Left lung (tissue), 4 donors: ENCODE measurements at regions not wholly inside any gene's neighbourhood (a gene's known extent, or its start where the extent isn't known, plus 50 kb on each side); places are given as distances from the start of the nearest gene placed in this dataset.

Source experiments
- ATAC-seq: fragments of 200-7000 bp; cut with Tn5 transposase; one replicate; pipeline ENCODE4 v1.9.1; 2020; ENCODE audit warnings: moderate library complexity
- DNase-seq, 4 donors: peaks; one replicate each; pipeline ENCODE4 v3.0.0-alpha.2; 2013 to 2020
- H3K27ac ChIP-seq, 2 donors: fragments of 200-600 bp; sonication (generic) in 1 of 2; one replicate each; pipeline versions ENCODE4 v1.5.0 to v1.8.0; 2020 to 2021
- H3K27me3 ChIP-seq, 2 donors: fragments of 200-600 bp; sonication (generic) in 1 of 2; one replicate each; pipeline versions ENCODE4 v1.5.0 to v1.8.0; 2020 to 2021
- H3K36me3 ChIP-seq, 2 donors: fragments of 200-600 bp; sonication (generic) in 1 of 2; one replicate each; pipeline versions ENCODE4 v1.5.0 to v1.8.0; 2020 to 2021
- H3K4me1 ChIP-seq, 2 donors: fragments of 200-600 bp; one replicate each; pipeline ENCODE4 v1.8.0; 2021
- H3K4me3 ChIP-seq, 2 donors: fragments of 200-600 bp; sonication (generic) in 1 of 2; one replicate each; pipeline versions ENCODE4 v1.5.0 to v1.8.0; 2020 to 2021; ENCODE audit warnings: mild to moderate bottlenecking in 1 of 2
- H3K9me3 ChIP-seq, 2 donors: fragments of 200-600 bp; sonication (generic) in 1 of 2; one replicate each; pipeline versions ENCODE4 v1.5.0 to v1.8.0; 2020 to 2021
- CTCF ChIP-seq, 2 donors: fragments of 200-600 bp; sonication (generic) in 1 of 2; IDR thresholded peaks; one replicate each; pipeline versions ENCODE4 v1.5.0 to v1.8.0; 2021; ENCODE audit warnings: antibody characterized with exemption in 2 of 2
- intact Hi-C, 2 donors: fragments of 100-400 bp; cut with DNase I; formaldehyde crosslinking; loops; one replicate each; pipeline versions ENCODE4 v1.11.2 to v1.14.2; 2022
- donor health status: DM: no; HTN: yes; CAD: no.
- donor health status: DM: no; HTN: no; CAD: no.

GRCh38 chr7:21160401-21160800, 267.5 kb upstream of the SP4 start:
- Histone ChIP-seq H3K4me3 (no peak overlapping the region), H3K4me1 (no peaks in the 10 kb centered on the region), H3K9me3 (peaks cover 0 to 2% of the 10 kb centered on the region in 2 donors), H3K27ac (no peak overlapping the region), H3K27me3 (no peaks in the 10 kb centered on the region), H3K36me3 (no peaks in the 10 kb centered on the region)
- intact Hi-C loops, result no loop called here
- DNase-seq, result no peak
- no peak for TF ChIP-seq CTCF (IDR thresholded peaks at IDR 0.05)
- no peak for ATAC-seq

GRCh38 chr7:21167942-21168341, 259.9 kb upstream of the SP4 start:
- Histone ChIP-seq H3K27me3 (peaks cover 9 to 38% of the 10 kb centered on the region in 2 donors), H3K4me3 (no peak overlapping the region), H3K27ac (no peak overlapping the region), H3K4me1 (no peaks in the 10 kb centered on the region), H3K9me3 (peaks cover 0 to 3% of the 10 kb centered on the region in 2 donors), H3K36me3 (no peaks in the 10 kb centered on the region)
- DNase-seq (no peak), ATAC-seq (no peak)
- intact Hi-C loops, result no loop called here
- TF ChIP-seq CTCF (IDR thresholded peaks at IDR 0.05), result no peak

- no peaks in the 10 kb centered on the region for H3K36me3 ChIP-seq
- no peak for ATAC-seq
- H3K27ac ChIP-seq, result no peak overlapping the region
- DNase-seq, result no peak
- no peaks in the 10 kb centered on the region for H3K4me1 ChIP-seq
- no peak overlapping the region for H3K4me3 ChIP-seq
- peaks cover 9 to 38% of the 10 kb centered on the region in 2 donors for H3K27me3 ChIP-seq
- intact Hi-C loops, result no loop called here
- peaks cover 0 to 3% of the 10 kb centered on the region in 2 donors for H3K9me3 ChIP-seq
- TF ChIP-seq CTCF (IDR thresholded peaks at IDR 0.05), result no peak
Observed at GRCh38 chr7:21169667-21170580, 258.0 kb upstream of the SP4 start.

- H3K27ac ChIP-seq, result no peak overlapping the region
Observed at GRCh38 chr7:21172800-21173199, 255.1 kb upstream of the SP4 start.

More at GRCh38 chr7:21172800-21173199, 255.1 kb upstream of the SP4 start:
- no peak for TF ChIP-seq CTCF (IDR thresholded peaks at IDR 0.05)
- no peaks in the 10 kb centered on the region for H3K4me1 ChIP-seq
- intact Hi-C loops, result no loop called here
- H3K9me3 ChIP-seq, result no peaks in the 10 kb centered on the region
- H3K4me3 ChIP-seq, result no peak overlapping the region
- ATAC-seq (no peak), DNase-seq (no peak)
- H3K27me3 ChIP-seq, result peaks cover 9 to 28% of the 10 kb centered on the region in 2 donors
- no peaks in the 10 kb centered on the region for H3K36me3 ChIP-seq
